Heart left ventricle (tissue), 16 donors: ENCODE measurements at regions not wholly inside any gene's neighbourhood (a gene's known extent, or its start where the extent isn't known, plus 50 kb on each side); places are given as distances from the start of the nearest gene placed in this dataset.

Experiments used
- ATAC-seq, 4 donors: fragments of 200-7000 bp; cut with Tn5 transposase; one replicate each; pipeline ENCODE4 v1.9.1; 2020 to 2022; ENCODE audit warnings: moderate library complexity in 4 of 4, mild to moderate bottlenecking in 3 of 4, moderate number of reproducible peaks in 1 of 4
- DNase-seq, 5 donors: peaks; one replicate each; pipeline ENCODE4 v3.0.0-alpha.2; 2020
- H3K27ac ChIP-seq, 12 donors: fragments of 200-600 bp; sonication (generic) in 4 of 12; one replicate each; pipeline versions ENCODE4 v1.5.0 to v1.8.0; 2016 to 2022; ENCODE audit warnings: mild to moderate bottlenecking in 2 of 12
- H3K27me3 ChIP-seq, 9 donors: fragments of 200-600 bp; sonication (generic) in 2 of 9; one replicate each; pipeline versions ENCODE4 v1.5.1 to v1.8.0; 2016 to 2022; ENCODE audit warnings: mild to moderate bottlenecking in 3 of 9
- H3K36me3 ChIP-seq, 9 donors: fragments of 200-600 bp; sonication (generic) in 2 of 9; one replicate each; pipeline versions ENCODE4 v1.5.0 to v1.8.0; 2018 to 2022; ENCODE audit warnings: mild to moderate bottlenecking in 2 of 9
- H3K4me1 ChIP-seq, 12 donors: fragments of 200-600 bp; sonication (generic) in 4 of 12; one replicate each; pipeline versions ENCODE4 v1.5.0 to v1.8.0; 2016 to 2022; ENCODE audit warnings: mild to moderate bottlenecking in 3 of 12
- H3K4me3 ChIP-seq, 12 donors: fragments of 200-600 bp; sonication (generic) in 4 of 12; one replicate each; pipeline versions ENCODE4 v1.5.0 to v1.8.0; 2017 to 2022; ENCODE audit warnings: mild to moderate bottlenecking in 9 of 12, moderate library complexity in 4 of 12
- H3K9me3 ChIP-seq, 12 donors: fragments of 200-600 bp; sonication (generic) in 4 of 12; one replicate each; pipeline versions ENCODE4 v1.5.0 to v1.8.0; 2016 to 2022; ENCODE audit warnings: mild to moderate bottlenecking in 1 of 12
- CTCF ChIP-seq, 12 donors: fragments of 200-600 bp; sonication (generic) in 4 of 12; IDR thresholded peaks; one replicate each; pipeline versions ENCODE4 v1.5.0 to v1.8.0; 2018 to 2022; ENCODE audit warnings: antibody characterized with exemption in 12 of 12, mild to moderate bottlenecking in 5 of 12
- POLR2A ChIP-seq, 2 donors: fragments of 450-650 bp; IDR thresholded peaks; one replicate each; pipeline ENCODE4 v1.6.1; 2017; ENCODE audit warnings: antibody characterized with exemption in 2 of 2, mild to moderate bottlenecking in 2 of 2, moderate library complexity in 2 of 2
- WGBS, 4 donors: extraction: QIAGEN DNeasy Blood & Tissue Kit in 2 of 4; methylation state at CpG; one replicate each; pipeline versions ENCODE4 v1.1.5 to v1.1.7; 2013 to 2018; 5-methylcytosine and 5-hydroxymethylcytosine counted together
- intact Hi-C, 10 donors: fragments of 100-400 bp; cut with DNase I; formaldehyde crosslinking; loops; one replicate each; pipeline versions ENCODE4 v1.11.1 to v1.14.2; 2022
- donor health status: ischemic (EF 13 %, LVEDD 7.1; RV severe dilation, severe dysfunction).
- donor health status: healthy with polysubstance abuse.
- donor health status: DM: no; HTN: yes; CAD: no.
- donor health status: DM: no; HTN: no; CAD: no.
- donor health status: ischemic (EF 25% LVEDD 6.9; RV normal size, moderate dysfunction).
- donor health status: ischemic (EF 25% LVEDD 5.7; RV mildly dilated, moderate dysfunction).
- donor health status: healthy.
- donor health status: DM: yes; HTN: yes; CAD: no.
- donor health status: ischemic (EF 35%, LVEDD 5.7; RV mildly dilated, moderate dysfunction).
- donor health status: nonischemic (EF 11% LVEDD 7.7; RV severe dilation, severe dysfunction).
- donor health status: DM: yes; HTN: yes; CAD: no.
- donor health status: PGD.
- donor health status: ischemic (EF 29% LVEDD 5.4; RV normal size, mild dysfunction).
- donor health status: nonischemic (EF 23%, LVEDD 6.1; RV moderate dilation, normal function).

- intact Hi-C loops, result no loop called here
- Histone ChIP-seq H3K27ac (no peak overlapping the region), H3K4me1 (peaks cover 0 to 13% (median 0%) of the 10 kb centered on the region in 12 donors), H3K4me3 (no peak overlapping the region), H3K36me3 (no peaks in the 10 kb centered on the region), H3K9me3 (peaks cover 0 to 6% (median 0%) of the 10 kb centered on the region in 12 donors), H3K27me3 (no peaks in the 10 kb centered on the region)
- DNase-seq (no peak), ATAC-seq (no peak)
- no peak for TF ChIP-seq POLR2A (IDR thresholded peaks at IDR 0.05)
- no peak for TF ChIP-seq CTCF (IDR thresholded peaks at IDR 0.05)
- WGBS, 4 donors, result 93 to 98% (median 95%) methylated on average over 4 of the region's 4 CpGs
Observed at GRCh38 chr13:71382285-71382684, 484.7 kb downstream of the DACH1 start.

GRCh38 chr13:71380191-71380590, 486.8 kb downstream of the DACH1 start:
- Histone ChIP-seq H3K4me3 (no peak overlapping the region), H3K4me1 (peaks cover 0 to 13% (median 0%) of the 10 kb centered on the region in 12 donors), H3K36me3 (no peaks in the 10 kb centered on the region), H3K27ac (peak overlapping the region in 4 of 12 donors; percentile 64 to 84 (median 75)), H3K27me3 (no peaks in the 10 kb centered on the region), H3K9me3 (peaks cover 0 to 6% (median 0%) of the 10 kb centered on the region in 12 donors)
- no peak for TF ChIP-seq CTCF (IDR thresholded peaks at IDR 0.05)
- TF ChIP-seq POLR2A (IDR thresholded peaks at IDR 0.05), result no peak
- ATAC-seq (no peak), DNase-seq (no peak)
- WGBS, 4 donors, result 79 to 87% (median 82%) methylated on average over 2 of the region's 2 CpGs
- intact Hi-C loops, result no loop called here

GRCh38 chr13:71378961-71379905, 487.8 kb downstream of the DACH1 start:
- Histone ChIP-seq H3K9me3 (peaks cover 0 to 3% (median 0%) of the 10 kb centered on the region in 12 donors), H3K4me3 (peak overlapping the region in 10 of 12 donors; percentile 7 to 49 (median 37)), H3K27me3 (no peaks in the 10 kb centered on the region), H3K4me1 (peaks cover 0 to 13% (median 0%) of the 10 kb centered on the region in 12 donors), H3K27ac (peak overlapping the region in 11 of 12 donors; percentile 2 to 84 (median 64)), H3K36me3 (no peaks in the 10 kb centered on the region)
- intact Hi-C loops, result loop anchor here in 1 of 10 donors (10.0 kb wide), 1 partner anchor 486 kb away; the partner anchor contains the start of gene DACH1
- ATAC-seq, result peak in 1 of 4 donors; percentile 58
- TF ChIP-seq CTCF (IDR thresholded peaks at IDR 0.05) (no peak), POLR2A (IDR thresholded peaks at IDR 0.05) (no peak)
- no peak for DNase-seq
- WGBS, 4 donors, result 36 to 54% (median 40%) methylated on average over 5 of the region's 5 CpGs

GRCh38 chr13:71374471-71375049, 492.4 kb downstream of the DACH1 start:
- intact Hi-C loops, result loop anchor here in 1 of 10 donors (10.0 kb wide), 1 partner anchor 490 kb away; the partner anchor contains the start of gene DACH1
- TF ChIP-seq POLR2A (IDR thresholded peaks at IDR 0.05) (no peak), CTCF (IDR thresholded peaks at IDR 0.05) (no peak)
- H3K36me3 ChIP-seq, result no peaks in the 10 kb centered on the region
- DNase-seq (no peak), ATAC-seq (no peak)
- no peaks in the 10 kb centered on the region for H3K9me3 ChIP-seq
- no peaks in the 10 kb centered on the region for H3K27me3 ChIP-seq
- no peak overlapping the region for H3K4me3 ChIP-seq
- H3K4me1 ChIP-seq, result peaks cover 0 to 8% (median 0%) of the 10 kb centered on the region in 12 donors
- 73 to 86% (median 77%) methylated on average over 3 of the region's 3 CpGs for WGBS, 4 donors
- H3K27ac ChIP-seq, result no peak overlapping the region
